DMS 273 treated with DMSO at 0.1 percent for 48 hours (cell line): ENCODE measurements at regions not wholly inside any gene's neighbourhood (a gene's known extent, or its start where the extent isn't known, plus 50 kb on each side); places are given as distances from the start of the nearest gene placed in this dataset.

Source experiments
- DNase-seq: peaks from one replicate; lab custom pipeline; 2025; lab: John Stamatoyannopoulos, UW

GRCh38 chr18:78882585-78882984 lies 97.0 kb upstream of the SALL3 start:
- DNase-seq: no peak

DNA sequence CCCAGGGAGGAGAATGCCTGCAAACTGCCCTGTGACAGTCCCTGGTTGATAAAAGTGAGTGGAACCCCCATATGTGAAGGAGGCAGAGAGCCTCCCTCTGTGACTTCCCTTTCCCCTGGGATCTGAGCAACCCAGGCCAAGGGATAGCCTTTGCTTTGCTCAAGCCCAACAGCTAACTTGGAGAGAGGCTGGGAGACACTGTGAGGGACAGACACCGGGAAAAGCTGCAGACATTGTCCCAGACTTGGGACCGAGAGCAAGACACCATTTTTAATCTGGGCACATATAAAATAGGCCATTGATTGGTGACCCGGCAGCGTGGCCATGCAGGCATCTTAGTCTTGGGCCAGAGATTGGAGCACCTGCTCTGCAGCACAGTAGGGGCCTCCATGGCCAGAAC lies 96.1 kb upstream of the SALL3 start:
- DNase-seq: no peak

- no peak for DNase-seq
Observed at GRCh38 chr18:78884502-78884901, 95.1 kb upstream of the SALL3 start.

GRCh38 chr18:78889250-78889649 lies 90.4 kb upstream of the SALL3 start:
- DNase-seq: no peak

GRCh38 chr18:78890388-78890787 lies 89.2 kb upstream of the SALL3 start:
- DNase-seq: no peak

DNA sequence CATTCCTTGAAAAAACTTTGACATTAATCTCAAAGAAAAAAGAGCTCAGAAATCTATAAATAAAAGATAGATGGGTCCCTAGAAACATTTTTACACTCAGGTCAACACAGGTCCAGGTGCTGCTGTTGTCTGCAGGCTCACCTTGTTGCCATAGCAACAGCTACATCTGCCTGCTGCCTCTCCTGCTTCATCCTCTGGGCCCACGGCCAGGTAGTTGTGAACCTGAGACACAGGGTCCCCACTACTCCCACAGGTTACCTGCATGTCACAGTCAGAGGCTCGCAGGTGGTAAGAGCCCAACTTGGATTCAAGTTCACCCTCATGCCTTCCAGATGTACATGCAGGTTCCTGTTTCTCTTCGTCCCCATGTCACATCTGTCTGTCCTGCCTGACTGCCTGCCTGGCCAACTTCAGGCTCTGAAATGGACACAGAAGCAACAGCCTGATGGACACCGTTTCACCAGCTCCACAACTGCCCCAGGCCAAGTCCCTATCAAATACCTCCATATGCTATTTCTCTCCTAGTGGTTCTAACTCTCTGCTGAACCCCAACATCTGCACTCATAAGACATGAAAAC lies 88.3 kb upstream of the SALL3 start:
- DNase-seq: no peak

GRCh38 chr18:78892177-78892576 lies 87.4 kb upstream of the SALL3 start:
- no peak for DNase-seq

GRCh38 chr18:78892721-78893120 lies 86.9 kb upstream of the SALL3 start:
- no peak for DNase-seq

GRCh38 chr18:78893281-78894032 lies 86.2 kb upstream of the SALL3 start:
- no peak for DNase-seq

GRCh38 chr18:78894033-78894305 lies 85.6 kb upstream of the SALL3 start:
- DNase-seq: no peak

DNA sequence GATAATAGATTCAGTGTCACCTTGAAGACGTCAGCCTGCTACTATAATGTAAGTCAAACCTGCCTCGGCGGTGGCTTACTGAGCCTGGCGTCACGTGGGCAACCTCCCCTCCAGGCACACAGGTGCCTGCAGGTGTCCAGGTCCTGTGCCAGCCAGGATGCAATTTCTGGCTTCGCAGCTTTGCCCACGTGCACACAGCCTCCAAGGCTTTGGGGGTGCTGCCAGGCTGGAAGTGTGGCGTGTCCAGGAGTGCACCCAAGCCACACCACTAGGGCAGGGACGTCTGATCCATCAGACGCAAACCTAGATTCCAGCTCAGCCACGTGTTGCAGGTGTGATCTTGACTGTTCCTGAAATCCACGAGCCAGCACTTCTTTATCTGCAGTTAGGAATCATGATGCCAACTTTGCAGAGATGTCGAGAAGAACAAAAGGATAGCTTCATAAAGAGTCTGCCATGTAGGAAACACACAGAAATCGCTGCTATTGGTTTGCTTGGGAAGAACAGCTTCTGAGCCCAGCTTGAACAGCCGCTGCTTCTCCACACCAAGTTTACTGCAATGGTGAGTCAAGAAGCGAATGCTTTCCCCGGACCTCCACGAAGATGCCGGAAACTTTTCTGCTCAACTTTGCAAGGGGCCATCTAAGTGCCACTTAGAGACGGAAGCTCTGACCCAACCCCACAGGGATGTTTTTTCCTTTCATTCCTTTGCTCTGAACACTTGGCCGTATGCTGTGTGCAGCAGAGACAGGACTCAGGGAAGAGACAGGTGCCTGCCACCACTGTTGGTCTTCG lies 84.2 kb upstream of the SALL3 start:
- DNase-seq: no peak

GRCh38 chr18:78896111-78896905 lies 83.3 kb upstream of the SALL3 start:
- DNase-seq: no peak

DNA sequence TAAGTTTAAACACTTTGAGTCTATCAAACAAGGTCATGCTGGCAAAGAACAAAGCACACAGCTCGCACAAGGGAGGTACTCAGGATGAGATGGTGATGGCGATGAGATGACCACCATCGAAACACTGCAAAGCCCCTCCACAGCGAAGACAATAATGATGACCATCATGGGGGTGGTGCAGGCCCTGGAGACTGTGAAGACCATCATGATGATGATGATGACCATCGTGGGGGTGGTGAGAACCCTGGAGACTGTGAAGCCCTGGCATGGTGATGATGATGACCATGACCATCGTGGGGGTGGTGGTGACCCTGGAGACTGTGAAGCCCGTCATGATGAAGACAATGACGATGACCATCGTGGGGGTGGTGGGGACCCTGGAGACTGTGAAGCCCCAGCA lies 81.6 kb upstream of the SALL3 start:
- DNase-seq: no peak

GRCh38 chr18:78898635-78899034 lies 81.0 kb upstream of the SALL3 start:
- no peak for DNase-seq

- DNase-seq: no peak
Observed at GRCh38 chr18:78899241-78899640, 80.4 kb upstream of the SALL3 start.

- no peak for DNase-seq
Observed at GRCh38 chr18:78900938-78901909, 78.4 kb upstream of the SALL3 start.

GRCh38 chr18:78901923-78902794 lies 77.5 kb upstream of the SALL3 start:
- DNase-seq: no peak

DNA sequence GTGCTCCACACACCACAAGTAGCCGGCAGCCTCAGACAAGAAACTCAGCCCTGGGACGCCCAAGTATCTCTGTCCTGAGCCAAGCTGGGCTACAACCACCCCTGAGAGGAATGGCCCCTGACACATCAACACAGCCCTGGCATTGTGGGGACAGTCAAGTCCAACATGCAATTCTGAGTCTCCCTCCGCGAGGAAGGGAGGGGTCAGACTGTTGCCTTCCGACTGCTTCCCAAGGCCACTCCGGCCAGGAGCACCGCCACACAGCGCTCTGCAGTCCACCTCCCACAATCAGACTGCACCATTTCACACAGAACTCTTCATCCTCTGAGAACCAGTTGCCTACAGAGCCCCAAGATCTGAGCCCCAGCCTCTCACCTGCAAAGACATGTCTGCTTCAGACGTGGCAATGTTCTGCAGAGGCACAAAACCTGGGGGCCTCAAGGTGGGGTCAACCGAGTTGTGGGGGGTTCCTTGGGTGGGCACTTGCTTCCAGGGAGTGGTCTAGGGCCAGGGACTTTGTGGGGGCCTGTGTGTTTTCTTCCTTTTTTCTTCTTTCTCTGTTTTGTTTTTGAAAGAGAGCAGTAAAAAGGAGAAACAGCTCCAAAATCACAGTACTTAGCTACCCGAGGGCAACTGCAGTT lies 76.7 kb upstream of the SALL3 start:
- no peak for DNase-seq

GRCh38 chr18:78903436-78904178 lies 76.0 kb upstream of the SALL3 start:
- DNase-seq: no peak
